IMR-90 (cell line): ENCODE measurements at regions not wholly inside any gene's neighbourhood (a gene's known extent, or its start where the extent isn't known, plus 50 kb on each side); places are given as distances from the start of the nearest gene placed in this dataset.

Experiments
- ATAC-seq: fragments of 200-7000 bp; cut with Tn5 transposase; 2 replicates; pipeline ENCODE4 v1.9.1; 2020; ENCODE audit warnings: low read depth, mild to moderate bottlenecking, moderate library complexity
- BruUV-seq: library from RNA; stranded (reverse); fragments of 400-500 nt; replicated peaks from 2 replicates; lab custom pipeline; 2021; lab: Mats Ljungman, UMichigan
- CTCF ChIA-PET: fragments of 300-600 bp; formaldehyde crosslinking; extraction: SDS; loops from one replicate; lab custom pipeline; 2021; ENCODE audit warnings: antibody characterized with exemption; lab: Yijun Ruan, JAX
- POLR2A ChIA-PET: fragments of 300-600 bp; sonication (Branson Sonifier 250); formaldehyde crosslinking; loops from one replicate; lab custom pipeline; 2022; ENCODE audit warnings: antibody characterized with exemption; ENCODE audit not compliant: unreplicated experiment; lab: Charles Lee
- DNase-seq: peaks from one replicate; pipeline ENCODE4 v3.0.0; 2013
- H2AFZ ChIP-seq: replicated peaks from 2 replicates; pipeline ENCODE3; 2013; ENCODE audit warnings: low read length, mild to moderate bottlenecking; ENCODE audit not compliant: poor library complexity
- H2AK5ac ChIP-seq: 2 replicates; pipeline ENCODE4 v1.6.1; 2013; ENCODE audit warnings: low read depth, low read length, inconsistent platforms
- H2AK9ac ChIP-seq: replicated peaks from 2 replicates; pipeline ENCODE3; 2013; ENCODE audit warnings: mild to moderate bottlenecking, low read depth, low read length, moderate library complexity; ENCODE audit not compliant: poor library complexity
- H2BK120ac ChIP-seq: 2 replicates; pipeline ENCODE4 v1.6.1; 2013; ENCODE audit warnings: low read depth, low read length, inconsistent platforms
- H2BK15ac ChIP-seq: 3 replicates; pipeline ENCODE4 v1.6.1; 2013; ENCODE audit warnings: low read depth, low read length, inconsistent platforms
- H2BK20ac ChIP-seq: 2 replicates; pipeline ENCODE4 v1.6.1; 2013; ENCODE audit warnings: low read depth, mild to moderate bottlenecking, inconsistent platforms, low read length, moderate library complexity
- H2BK5ac ChIP-seq: 2 replicates; pipeline ENCODE4 v1.6.1; 2013; ENCODE audit warnings: mild to moderate bottlenecking, low read depth, low read length, inconsistent platforms; ENCODE audit not compliant: poor library complexity, severe bottlenecking
- H3K14ac ChIP-seq: replicated peaks from 2 replicates; pipeline ENCODE4 v1.6.1; 2013; ENCODE audit warnings: low read depth, low read length, inconsistent platforms
- H3K18ac ChIP-seq: 2 replicates; pipeline ENCODE4 v1.6.1; 2013; ENCODE audit warnings: low read depth, low read length, control low read depth
- H3K23ac ChIP-seq: 2 replicates; pipeline ENCODE4 v1.6.1; 2013; ENCODE audit warnings: low read depth, low read length, inconsistent platforms
- H3K27ac ChIP-seq: 2 replicates; pipeline ENCODE4 v1.5.1; 2013; ENCODE audit warnings: mild to moderate bottlenecking, control low read depth, low read length; ENCODE audit not compliant: insufficient read depth
- H3K27me3 ChIP-seq: 2 replicates; pipeline ENCODE4 v1.6.1; 2013; ENCODE audit warnings: low read length; ENCODE audit not compliant: control insufficient read depth, insufficient read depth
- H3K36me3 ChIP-seq: 2 replicates; pipeline ENCODE4 v1.6.1; 2013; ENCODE audit warnings: low read length, mixed read lengths; ENCODE audit not compliant: control insufficient read depth, insufficient read depth
- H3K4ac ChIP-seq: 2 replicates; pipeline ENCODE4 v1.6.1; 2013; ENCODE audit warnings: low read depth, low read length, inconsistent platforms
- H3K4me1 ChIP-seq: 2 replicates; pipeline ENCODE4 v1.6.1; 2013; ENCODE audit warnings: low read length, mixed read lengths; ENCODE audit not compliant: control insufficient read depth, insufficient read depth
- H3K4me2 ChIP-seq: 2 replicates; pipeline ENCODE4 v1.6.1; 2013; ENCODE audit warnings: low read depth, mild to moderate bottlenecking, control low read depth, low read length, moderate library complexity
- H3K4me3 ChIP-seq: 2 replicates; pipeline ENCODE4 v1.5.1; 2013; ENCODE audit warnings: low read depth, mild to moderate bottlenecking, control low read depth, low read length, moderate library complexity; ENCODE audit not compliant: insufficient read depth
- H3K56ac ChIP-seq: 2 replicates; pipeline ENCODE4 v1.6.1; 2013; ENCODE audit warnings: low read length, inconsistent platforms; ENCODE audit not compliant: insufficient read depth; ENCODE audit errors: extremely low read depth
- H3K79me1 ChIP-seq, 2 experiments: 2 replicates each; pipeline ENCODE4 v1.6.1; 2013; ENCODE audit warnings: low read length in 2 of 2, inconsistent platforms in 1 of 2, low read depth in 1 of 2
- H3K9ac ChIP-seq: 2 replicates; pipeline ENCODE4 v1.6.1; 2013; ENCODE audit warnings: low read depth, low read length, control low read depth
- H3K9me1 ChIP-seq: 2 replicates; pipeline ENCODE4 v1.6.1; 2013; ENCODE audit warnings: low read length, inconsistent platforms; ENCODE audit not compliant: insufficient read depth
- H3K9me3 ChIP-seq: 2 replicates; pipeline ENCODE4 v1.6.1; 2013; ENCODE audit warnings: low read length; ENCODE audit not compliant: control insufficient read depth, insufficient read depth
- H4K20me1 ChIP-seq: 2 replicates; pipeline ENCODE4 v1.6.1; 2013; ENCODE audit warnings: low read length, inconsistent platforms; ENCODE audit not compliant: insufficient read depth
- H4K5ac ChIP-seq: 2 replicates; pipeline ENCODE4 v1.6.1; 2013; ENCODE audit warnings: mild to moderate bottlenecking, low read depth, low read length, control low read depth
- H4K8ac ChIP-seq, 2 experiments: 2 replicates each; pipeline ENCODE4 v1.6.1; 2013; ENCODE audit warnings: low read depth in 2 of 2, low read length in 2 of 2, control low read depth in 1 of 2, inconsistent platforms in 1 of 2
- H4K91ac ChIP-seq: 2 replicates; pipeline ENCODE4 v1.6.1; 2013; ENCODE audit warnings: low read depth, low read length, inconsistent platforms; ENCODE audit not compliant: insufficient read depth
- CEBPB ChIP-seq: IDR thresholded peaks from 2 replicates; pipeline ENCODE4 v1.6.1; 2012; ENCODE audit warnings: low read depth, low read length, improper control_type of control experiment
- CHD1 ChIP-seq: IDR thresholded peaks from 2 replicates; pipeline ENCODE4 v1.6.1; 2012; ENCODE audit warnings: low read depth, low read length, improper control_type of control experiment
- FOS ChIP-seq: fragments of 150-350 bp; IDR thresholded peaks from 2 replicates; pipeline ENCODE4 v1.6.1; 2016; ENCODE audit warnings: low read depth, low read length
- MAFK ChIP-seq: IDR thresholded peaks from 2 replicates; pipeline ENCODE4 v1.6.1; 2012; ENCODE audit warnings: low read depth, low read length, improper control_type of control experiment
- MAZ ChIP-seq: IDR thresholded peaks from 2 replicates; pipeline ENCODE4 v1.6.1; 2012; ENCODE audit warnings: low read depth, mild to moderate bottlenecking, low read length, improper control_type of control experiment, moderate library complexity, borderline replicate concordance
- NFE2L2 ChIP-seq: fragments of 150-350 bp; IDR thresholded peaks from 2 replicates; pipeline ENCODE4 v1.6.1; 2016; ENCODE audit warnings: low read depth, mild to moderate bottlenecking, low read length
- POLR2A ChIP-seq: IDR thresholded peaks from 2 replicates; pipeline ENCODE4 v1.6.1; 2012; ENCODE audit warnings: mild to moderate bottlenecking, low read depth, low read length
- RAD21 ChIP-seq: IDR thresholded peaks from 2 replicates; pipeline ENCODE4 v1.6.1; 2012; ENCODE audit warnings: low read length, improper control_type of control experiment
- RCOR1 ChIP-seq: IDR thresholded peaks from 2 replicates; pipeline ENCODE4 v1.6.1; 2012; ENCODE audit warnings: mild to moderate bottlenecking, low read length, improper control_type of control experiment; ENCODE audit not compliant: insufficient replicate concordance
- SMC3 ChIP-seq: fragments of 150-350 bp; IDR thresholded peaks from 2 replicates; pipeline ENCODE4 v1.6.1; 2016; ENCODE audit warnings: low read depth, mild to moderate bottlenecking, antibody characterized with exemption, low read length, moderate library complexity
- WGBS, 2 experiments: methylation state at CpG; one replicate each; pipeline versions ENCODE4 v1.1.5 to v1.1.7; 2013; ENCODE audit warnings: missing lambda C conversion rate in 2 of 2; ENCODE audit not compliant: insufficient read length in 1 of 2; ENCODE audit errors: extremely low coverage in 2 of 2; 5-methylcytosine and 5-hydroxymethylcytosine counted together
- dilution Hi-C: fragments of 300-500 bp; cut with HindIII; formaldehyde crosslinking; loops from one replicate; pipeline ENCODE4 v1.14.3; 2018; ENCODE audit warnings: low sequenced_read_pairs; ENCODE audit not compliant: unreplicated experiment
- in situ Hi-C: fragments of 300-500 bp; cut with MboI; formaldehyde crosslinking; loops from 3 replicates; pipeline ENCODE4 v1.14.3; 2019; ENCODE audit warnings: low sequenced_read_pairs, inconsistent platforms, mixed read lengths
- intact Hi-C: fragments of 100-400 bp; cut with micrococcal nuclease; formaldehyde crosslinking; loops from 2 replicates; pipeline ENCODE4 v1.10.0; 2022
- TF ChIP-seq, protein P1 (sequence below): conservative IDR thresholded peaks from 2 replicates; pipeline ENCODE4 v1.5.1; 2012; ENCODE audit warnings: mild to moderate bottlenecking, low read depth, low read length, improper control_type of control experiment
- TF ChIP-seq, protein P2 (sequence below): fragments of 150-350 bp; IDR thresholded peaks from 2 replicates; pipeline ENCODE4 v1.6.1; 2016; ENCODE audit warnings: low read depth, mild to moderate bottlenecking, low read length, moderate library complexity, borderline replicate concordance
- TF ChIP-seq, protein P3 (sequence below): fragments of 150-350 bp; IDR thresholded peaks from 2 replicates; pipeline ENCODE4 v1.6.1; 2017; ENCODE audit warnings: mild to moderate bottlenecking, antibody characterized with exemption, low read length, low read depth

DNA sequence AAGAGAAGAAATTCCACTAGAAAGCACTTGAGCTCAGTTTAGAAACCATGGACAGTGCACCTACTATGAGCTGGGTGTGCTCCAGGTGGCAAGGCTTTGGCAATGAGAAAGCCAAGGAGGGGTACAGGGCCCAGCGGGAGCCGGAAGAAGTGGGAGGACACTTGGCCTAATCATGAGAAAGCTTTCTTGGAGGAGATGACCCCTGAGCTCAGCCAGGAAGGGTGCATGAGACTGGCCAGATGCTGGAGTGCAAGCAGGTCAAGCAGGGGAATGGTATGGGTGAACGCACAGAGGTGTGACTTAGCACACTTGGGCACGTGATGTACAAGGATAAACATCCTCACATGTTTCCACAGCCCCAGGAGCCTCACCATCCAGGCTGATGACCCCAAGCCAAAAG is 97.2 kb upstream of the GLI2 start:
- POLR2A ChIA-PET: no interaction called here
- Histone ChIP-seq H4K20me1 (no peaks in the 10 kb centered on the region), H2BK15ac (no peak overlapping the region), H2AK9ac (no peak overlapping the region), H3K4ac (no peak overlapping the region), H3K23ac (no peak overlapping the region), H3K9me3 (peaks cover 4% of the 10 kb centered on the region; the same call in 1 of the 2 replicates), H2BK20ac (no peak overlapping the region), H2BK5ac (no peak overlapping the region), H3K79me1 (no peaks in the 10 kb centered on the region), H3K4me3 (no peak overlapping the region), H3K27ac (no peak overlapping the region), H2AK5ac (no peak overlapping the region), H4K5ac (no peak overlapping the region), H4K91ac (no peak overlapping the region), H3K36me3 (no peaks in the 10 kb centered on the region), H3K9me1 (0 out of 2 replicates have a peak, but pooled peaks cover 1% of the 10 kb centered on the region), H3K4me2 (no peak overlapping the region), H3K14ac (no peak overlapping the region), H2BK120ac (no peak overlapping the region), H3K18ac (no peak overlapping the region), H3K56ac (no peak overlapping the region), H2AFZ (no peak overlapping the region), H4K8ac (no peak overlapping the region), H3K9ac (no peak overlapping the region), H3K27me3 (peaks cover 33% of the 10 kb centered on the region), H3K4me1 (no peaks in the 10 kb centered on the region; the same call in 1 of the 2 replicates)
- DNase-seq: no peak
- no TSS peak for BruUV-seq
- in situ Hi-C loops (no loop called here), intact Hi-C loops (no loop called here), dilution Hi-C loops (no loop called here)
- no peak for ATAC-seq
- CTCF ChIA-PET: no interaction called here
- WGBS, 2 experiments: 93% methylated on average over 2 of the region's 4 CpGs; no CpG with 5 or more reads in 1 of the 2 experiments
- TF ChIP-seq CHD1 (no peak), SMC3 (no peak), CEBPB (no peak), MAZ (no peak), POLR2A (no peak), RAD21 (no peak), FOS (no peak), RCOR1 (no peak), MAFK (no peak), NFE2L2 (no peak)
- TF ChIP-seq, protein P1, sequence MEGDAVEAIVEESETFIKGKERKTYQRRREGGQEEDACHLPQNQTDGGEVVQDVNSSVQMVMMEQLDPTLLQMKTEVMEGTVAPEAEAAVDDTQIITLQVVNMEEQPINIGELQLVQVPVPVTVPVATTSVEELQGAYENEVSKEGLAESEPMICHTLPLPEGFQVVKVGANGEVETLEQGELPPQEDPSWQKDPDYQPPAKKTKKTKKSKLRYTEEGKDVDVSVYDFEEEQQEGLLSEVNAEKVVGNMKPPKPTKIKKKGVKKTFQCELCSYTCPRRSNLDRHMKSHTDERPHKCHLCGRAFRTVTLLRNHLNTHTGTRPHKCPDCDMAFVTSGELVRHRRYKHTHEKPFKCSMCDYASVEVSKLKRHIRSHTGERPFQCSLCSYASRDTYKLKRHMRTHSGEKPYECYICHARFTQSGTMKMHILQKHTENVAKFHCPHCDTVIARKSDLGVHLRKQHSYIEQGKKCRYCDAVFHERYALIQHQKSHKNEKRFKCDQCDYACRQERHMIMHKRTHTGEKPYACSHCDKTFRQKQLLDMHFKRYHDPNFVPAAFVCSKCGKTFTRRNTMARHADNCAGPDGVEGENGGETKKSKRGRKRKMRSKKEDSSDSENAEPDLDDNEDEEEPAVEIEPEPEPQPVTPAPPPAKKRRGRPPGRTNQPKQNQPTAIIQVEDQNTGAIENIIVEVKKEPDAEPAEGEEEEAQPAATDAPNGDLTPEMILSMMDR: no peak
- TF ChIP-seq, protein P2, sequence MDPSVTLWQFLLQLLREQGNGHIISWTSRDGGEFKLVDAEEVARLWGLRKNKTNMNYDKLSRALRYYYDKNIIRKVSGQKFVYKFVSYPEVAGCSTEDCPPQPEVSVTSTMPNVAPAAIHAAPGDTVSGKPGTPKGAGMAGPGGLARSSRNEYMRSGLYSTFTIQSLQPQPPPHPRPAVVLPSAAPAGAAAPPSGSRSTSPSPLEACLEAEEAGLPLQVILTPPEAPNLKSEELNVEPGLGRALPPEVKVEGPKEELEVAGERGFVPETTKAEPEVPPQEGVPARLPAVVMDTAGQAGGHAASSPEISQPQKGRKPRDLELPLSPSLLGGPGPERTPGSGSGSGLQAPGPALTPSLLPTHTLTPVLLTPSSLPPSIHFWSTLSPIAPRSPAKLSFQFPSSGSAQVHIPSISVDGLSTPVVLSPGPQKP: no peak
- TF ChIP-seq, protein P3, sequence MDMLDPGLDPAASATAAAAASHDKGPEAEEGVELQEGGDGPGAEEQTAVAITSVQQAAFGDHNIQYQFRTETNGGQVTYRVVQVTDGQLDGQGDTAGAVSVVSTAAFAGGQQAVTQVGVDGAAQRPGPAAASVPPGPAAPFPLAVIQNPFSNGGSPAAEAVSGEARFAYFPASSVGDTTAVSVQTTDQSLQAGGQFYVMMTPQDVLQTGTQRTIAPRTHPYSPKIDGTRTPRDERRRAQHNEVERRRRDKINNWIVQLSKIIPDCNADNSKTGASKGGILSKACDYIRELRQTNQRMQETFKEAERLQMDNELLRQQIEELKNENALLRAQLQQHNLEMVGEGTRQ: no peak
